ENCODE measurements at regions not wholly inside any gene's neighbourhood (a gene's known extent, or its start where the extent isn't known, plus 50 kb on each side); places are given as distances from the start of the nearest gene placed in this dataset.

DNA sequence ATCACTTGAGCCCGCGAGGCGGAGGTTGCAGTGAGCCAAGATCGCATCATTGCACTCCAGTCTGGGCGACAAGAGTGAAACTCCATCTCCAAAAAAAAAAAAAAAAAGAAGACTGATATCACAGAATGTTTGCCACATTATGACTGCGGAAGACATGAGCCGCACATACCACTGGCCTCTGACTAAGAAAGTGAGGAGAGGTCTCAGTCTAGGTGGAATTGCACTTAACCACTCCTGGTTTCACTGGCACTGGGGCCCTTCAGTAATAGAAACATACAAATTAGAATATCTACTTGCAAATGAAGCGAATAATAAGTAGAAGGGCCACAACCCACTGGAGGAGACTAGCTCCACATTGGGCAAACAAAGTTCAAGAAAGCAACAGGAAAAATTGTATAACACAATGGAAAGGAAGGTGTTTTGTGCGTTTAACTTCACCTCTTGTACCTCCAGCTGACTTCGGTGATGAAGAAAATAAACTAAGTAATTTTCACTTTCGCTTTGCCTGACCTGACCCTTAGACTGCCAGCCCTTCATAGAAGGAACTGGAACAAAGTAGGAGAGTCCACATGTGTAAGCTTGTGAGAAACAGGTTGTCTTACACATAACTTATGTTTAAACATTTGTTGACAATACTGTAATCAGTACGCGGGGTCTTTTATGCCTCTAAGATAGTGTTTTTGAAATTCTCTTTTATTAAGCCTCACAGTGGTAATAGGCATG lies 147.5 kb upstream of the TSHZ2 start:
- Histone ChIP-seq H3K4me2 (ENCODE audit: insufficient read depth, low read length) (no peak overlapping the region), H3K36me3 (ENCODE audit: insufficient read depth, low read length) (no peaks in the 10 kb centered on the region), H3K4me1 (ENCODE audit: insufficient read depth, low read length) (no peaks in the 10 kb centered on the region), H3K27ac (ENCODE audit: low read length) (no peak overlapping the region), H3K27me3 (ENCODE audit: insufficient read depth, low read length, poor library complexity) (no peaks in the 10 kb centered on the region), H3K4me3 (ENCODE audit: low read depth in 1 of 2, low read length in 2 of 2) (no peak overlapping the region), H3K9me3 (ENCODE audit: insufficient read depth, low read length, severe bottlenecking) (no peaks in the 10 kb centered on the region), H4K20me1 (ENCODE audit: insufficient read depth, low read length) (no peaks in the 10 kb centered on the region), H3K79me2 (ENCODE audit: insufficient read depth, low read length) (no peaks in the 10 kb centered on the region), H3K9ac (ENCODE audit: low read depth, low read length) (no peak overlapping the region), H2AFZ (ENCODE audit: low read depth, low read length) (no peak overlapping the region)
- DNase-seq: no peak
- TF ChIP-seq, protein P1, sequence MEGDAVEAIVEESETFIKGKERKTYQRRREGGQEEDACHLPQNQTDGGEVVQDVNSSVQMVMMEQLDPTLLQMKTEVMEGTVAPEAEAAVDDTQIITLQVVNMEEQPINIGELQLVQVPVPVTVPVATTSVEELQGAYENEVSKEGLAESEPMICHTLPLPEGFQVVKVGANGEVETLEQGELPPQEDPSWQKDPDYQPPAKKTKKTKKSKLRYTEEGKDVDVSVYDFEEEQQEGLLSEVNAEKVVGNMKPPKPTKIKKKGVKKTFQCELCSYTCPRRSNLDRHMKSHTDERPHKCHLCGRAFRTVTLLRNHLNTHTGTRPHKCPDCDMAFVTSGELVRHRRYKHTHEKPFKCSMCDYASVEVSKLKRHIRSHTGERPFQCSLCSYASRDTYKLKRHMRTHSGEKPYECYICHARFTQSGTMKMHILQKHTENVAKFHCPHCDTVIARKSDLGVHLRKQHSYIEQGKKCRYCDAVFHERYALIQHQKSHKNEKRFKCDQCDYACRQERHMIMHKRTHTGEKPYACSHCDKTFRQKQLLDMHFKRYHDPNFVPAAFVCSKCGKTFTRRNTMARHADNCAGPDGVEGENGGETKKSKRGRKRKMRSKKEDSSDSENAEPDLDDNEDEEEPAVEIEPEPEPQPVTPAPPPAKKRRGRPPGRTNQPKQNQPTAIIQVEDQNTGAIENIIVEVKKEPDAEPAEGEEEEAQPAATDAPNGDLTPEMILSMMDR (IDR thresholded peaks at IDR 0.05; ENCODE audit: borderline replicate concordance, extremely low read depth, low read length, poor library complexity, severe bottlenecking): no peak
- no peak for TF ChIP-seq EZH2 (IDR thresholded peaks at IDR 0.05; ENCODE audit: borderline replicate concordance, low read depth, low read length, severe bottlenecking)
- no peak for ATAC-seq (ENCODE audit: insufficient read depth, low read depth)

DNA sequence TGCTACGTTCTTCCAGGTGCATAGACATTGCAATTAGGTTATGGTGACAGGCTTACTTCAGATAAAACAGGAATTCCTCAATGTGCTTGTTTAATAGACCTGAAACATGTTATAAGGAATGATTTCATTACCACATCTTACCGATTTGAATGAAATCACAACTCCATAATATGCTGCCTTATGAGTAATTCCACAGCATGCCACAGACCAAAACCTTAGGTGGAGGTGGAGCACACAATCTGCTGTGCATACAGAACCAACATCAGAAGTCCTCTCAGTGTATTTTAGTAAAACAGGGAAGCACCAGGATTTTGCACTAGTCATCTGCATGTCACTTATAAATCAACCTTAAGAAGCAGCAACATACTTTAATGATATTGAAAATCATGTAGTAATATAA lies 148.9 kb upstream of the TSHZ2 start:
- DNase-seq (no peak), ATAC-seq (ENCODE audit: insufficient read depth, low read depth) (no peak)
- Histone ChIP-seq H3K79me2 (ENCODE audit: insufficient read depth, low read length) (no peaks in the 10 kb centered on the region), H3K9ac (ENCODE audit: low read depth, low read length) (no peak overlapping the region), H3K4me2 (ENCODE audit: insufficient read depth, low read length) (no peak overlapping the region), H3K27ac (ENCODE audit: low read length) (no peak overlapping the region), H3K9me3 (ENCODE audit: insufficient read depth, low read length, severe bottlenecking) (no peaks in the 10 kb centered on the region), H2AFZ (ENCODE audit: low read depth, low read length) (no peak overlapping the region), H3K36me3 (ENCODE audit: insufficient read depth, low read length) (no peaks in the 10 kb centered on the region), H3K4me1 (ENCODE audit: insufficient read depth, low read length) (no peaks in the 10 kb centered on the region), H3K4me3 (ENCODE audit: low read depth in 1 of 2, low read length in 2 of 2) (no peak overlapping the region), H3K27me3 (ENCODE audit: insufficient read depth, low read length, poor library complexity) (no peaks in the 10 kb centered on the region), H4K20me1 (ENCODE audit: insufficient read depth, low read length) (no peaks in the 10 kb centered on the region)
- TF ChIP-seq EZH2 (IDR thresholded peaks at IDR 0.05; ENCODE audit: borderline replicate concordance, low read depth, low read length, severe bottlenecking): no peak
- TF ChIP-seq, protein P1 (IDR thresholded peaks at IDR 0.05; ENCODE audit: borderline replicate concordance, extremely low read depth, low read length, poor library complexity, severe bottlenecking): no peak

DNA sequence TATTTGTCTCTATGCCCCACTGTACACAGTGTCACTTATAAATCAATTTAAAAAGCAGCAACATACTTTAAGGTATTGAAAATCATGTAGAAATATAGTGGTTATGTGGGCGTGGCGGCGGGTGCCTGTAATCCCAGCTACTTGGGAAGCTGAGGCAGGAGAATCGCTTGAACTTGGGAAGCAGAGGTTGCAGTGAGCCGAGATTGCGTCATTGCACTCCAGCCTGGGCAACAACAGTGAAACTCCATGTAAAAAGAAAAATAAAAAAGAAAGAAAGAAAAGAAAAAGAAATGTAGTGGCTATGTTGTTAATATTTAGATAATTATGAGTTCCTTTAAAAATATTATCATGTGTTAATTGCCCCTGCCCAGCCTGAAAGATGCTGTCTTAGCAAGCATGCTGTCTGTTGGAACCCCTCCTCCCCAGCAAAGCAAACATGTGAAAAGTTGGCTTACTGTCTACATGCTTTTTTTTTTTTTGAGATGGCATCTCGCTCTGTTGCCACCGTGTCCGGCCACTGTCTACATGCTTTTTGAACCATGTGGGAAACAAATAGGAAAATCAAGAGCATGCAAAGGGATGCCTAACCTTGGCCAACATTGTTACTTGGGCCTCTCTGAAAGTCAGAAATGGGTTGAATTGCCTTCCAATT lies 151.4 kb upstream of the TSHZ2 start:
- Histone ChIP-seq H4K20me1 (ENCODE audit: insufficient read depth, low read length) (no peaks in the 10 kb centered on the region), H3K27me3 (ENCODE audit: insufficient read depth, low read length, poor library complexity) (no peaks in the 10 kb centered on the region), H3K9ac (ENCODE audit: low read depth, low read length) (no peak overlapping the region), H3K4me1 (ENCODE audit: insufficient read depth, low read length) (no peaks in the 10 kb centered on the region), H3K4me2 (ENCODE audit: insufficient read depth, low read length) (no peak overlapping the region), H3K9me3 (ENCODE audit: insufficient read depth, low read length, severe bottlenecking) (no peaks in the 10 kb centered on the region), H2AFZ (ENCODE audit: low read depth, low read length) (no peak overlapping the region), H3K79me2 (ENCODE audit: insufficient read depth, low read length) (no peaks in the 10 kb centered on the region), H3K27ac (ENCODE audit: low read length) (no peak overlapping the region), H3K4me3 (ENCODE audit: low read depth in 1 of 2, low read length in 2 of 2) (no peak overlapping the region), H3K36me3 (ENCODE audit: insufficient read depth, low read length) (no peaks in the 10 kb centered on the region)
- TF ChIP-seq, protein P1 (IDR thresholded peaks at IDR 0.05; ENCODE audit: borderline replicate concordance, extremely low read depth, low read length, poor library complexity, severe bottlenecking): no peak
- ATAC-seq (ENCODE audit: insufficient read depth, low read depth) (no peak), DNase-seq (no peak)
